T-helper 1 cell (primary cell): ENCODE measurements at regions not wholly inside any gene's neighbourhood (a gene's known extent, or its start where the extent isn't known, plus 50 kb on each side); places are given as distances from the start of the nearest gene placed in this dataset.

Source experiments
- DNase-seq, 5 donors: peaks; one replicate each; pipeline ENCODE4 v3.0.0-alpha.2; 2012 to 2020

GRCh38 chr3:107055181-107055942 is 321.9 kb upstream of the CCDC54 start:
- DNase-seq = no peak

GRCh38 chr3:107061466-107061865 is 315.8 kb upstream of the CCDC54 start:
- no peak for DNase-seq

GRCh38 chr3:107062310-107062709 is 314.9 kb upstream of the CCDC54 start:
- no peak for DNase-seq

- no peak for DNase-seq
Measured at GRCh38 chr3:107062787-107063186, 314.5 kb upstream of the CCDC54 start.

- no peak for DNase-seq
Measured at GRCh38 chr3:107063351-107063750, 313.9 kb upstream of the CCDC54 start.

GRCh38 chr3:107064405-107065060 is 312.7 kb upstream of the CCDC54 start:
- DNase-seq = peak in 4 of 5 donors; percentile 13 to 53 (median 33)

GRCh38 chr3:107065094-107065861 is 312.0 kb upstream of the CCDC54 start:
- peak in 1 of 5 donors; percentile 7 for DNase-seq

GRCh38 chr3:107067421-107067820 is 309.8 kb upstream of the CCDC54 start:
- DNase-seq = no peak

- DNase-seq = no peak
Measured at GRCh38 chr3:107068980-107069379, 308.3 kb upstream of the CCDC54 start.

- DNase-seq = no peak
Measured at GRCh38 chr3:107076946-107077345, 300.3 kb upstream of the CCDC54 start.

- DNase-seq = no peak
Measured at GRCh38 chr3:107077391-107077790, 299.8 kb upstream of the CCDC54 start.

GRCh38 chr3:107082527-107082926 is 294.7 kb upstream of the CCDC54 start:
- no peak for DNase-seq

GRCh38 chr3:107085261-107085660 is 292.0 kb upstream of the CCDC54 start:
- no peak for DNase-seq

- no peak for DNase-seq
Measured at GRCh38 chr3:107092121-107092520, 285.1 kb upstream of the CCDC54 start.

GRCh38 chr3:107098864-107099263 is 278.4 kb upstream of the CCDC54 start:
- DNase-seq = no peak

- DNase-seq = no peak
Measured at GRCh38 chr3:107100137-107100536, 277.1 kb upstream of the CCDC54 start.

GRCh38 chr3:107100573-107100972 is 276.7 kb upstream of the CCDC54 start:
- DNase-seq = no peak

GRCh38 chr3:107103786-107104185 is 273.5 kb upstream of the CCDC54 start:
- DNase-seq = no peak

- no peak for DNase-seq
Measured at GRCh38 chr3:107106316-107106715, 270.9 kb upstream of the CCDC54 start.

- no peak for DNase-seq
Measured at GRCh38 chr3:107106907-107107306, 270.3 kb upstream of the CCDC54 start.

- no peak for DNase-seq
Measured at GRCh38 chr3:107110596-107111305, 266.5 kb upstream of the CCDC54 start.

- no peak for DNase-seq
Measured at GRCh38 chr3:107111872-107112271, 265.4 kb upstream of the CCDC54 start.

GRCh38 chr3:107112356-107112755 is 264.9 kb upstream of the CCDC54 start:
- no peak for DNase-seq
